SU-DHL-6 (cell line): ENCODE measurements at regions not wholly inside any gene's neighbourhood (a gene's known extent, or its start where the extent isn't known, plus 50 kb on each side); places are given as distances from the start of the nearest gene placed in this dataset.

Source experiments
- H2AFZ ChIP-seq: fragments of 200-600 bp; sonication (generic); 2 replicates; pipeline ENCODE4 v1.6.1; 2014; ENCODE audit warnings: low read depth, mild to moderate bottlenecking, moderate library complexity, mixed read lengths, antibody characterized with exemption, low read length; ENCODE audit not compliant: severe bottlenecking
- H3F3A ChIP-seq: fragments of 200-600 bp; shearing (Covaris generic); 2 replicates; pipeline ENCODE4 v1.6.0; 2016; ENCODE audit warnings: antibody characterized with exemption, mild to moderate bottlenecking; ENCODE audit not compliant: insufficient read depth
- H3K27ac ChIP-seq: fragments of 200-600 bp; sonication (generic); 2 replicates; pipeline ENCODE4 v1.5.1; 2016; ENCODE audit warnings: low read depth, mild to moderate bottlenecking, low read length, moderate library complexity, mixed read lengths
- H3K27me3 ChIP-seq: fragments of 200-600 bp; sonication (generic), shearing (Covaris generic); 2 replicates; pipeline ENCODE4 v1.6.0; 2014; ENCODE audit warnings: mild to moderate bottlenecking, low read length
- H3K36me3 ChIP-seq: fragments of 200-600 bp; sonication (generic); 2 replicates; pipeline ENCODE4 v1.6.1; 2014; ENCODE audit warnings: mild to moderate bottlenecking, low read length, mixed read lengths
- H3K4me2 ChIP-seq: fragments of 300-600, 200-600 bp; shearing (Covaris generic), sonication (generic); 2 replicates; pipeline ENCODE4 v1.6.0; 2014; ENCODE audit warnings: low read length, low read depth, mild to moderate bottlenecking; ENCODE audit not compliant: poor library complexity, severe bottlenecking
- H3K4me3 ChIP-seq: fragments of 200-600 bp; sonication (generic); 2 replicates; pipeline ENCODE4 v1.5.1; 2014; ENCODE audit warnings: antibody characterized with exemption, low read length, mild to moderate bottlenecking, mixed read lengths; ENCODE audit not compliant: insufficient read depth, poor library complexity, severe bottlenecking
- H3K79me2 ChIP-seq: fragments of 200-600 bp; sonication (generic); 2 replicates; pipeline ENCODE4 v1.6.1; 2014; ENCODE audit warnings: mild to moderate bottlenecking, low read length, moderate library complexity; ENCODE audit not compliant: insufficient read depth
- H3K9ac ChIP-seq: fragments of 200-600 bp; sonication (generic); 2 replicates; pipeline ENCODE4 v1.7.0; 2014; ENCODE audit warnings: mild to moderate bottlenecking, low read length
- H3K9me2 ChIP-seq: fragments of 200-600 bp; sonication (generic); replicated peaks from 2 replicates; pipeline ENCODE4 v1.6.1; 2014; ENCODE audit warnings: low read length; ENCODE audit not compliant: insufficient read depth
- H3K9me3 ChIP-seq: fragments of 200-600 bp; sonication (generic); 2 replicates; pipeline ENCODE4 v1.6.1; 2014; ENCODE audit warnings: low read length, mixed read lengths; ENCODE audit not compliant: insufficient read depth
- H4K20me1 ChIP-seq: fragments of 200-600 bp; sonication (generic); 2 replicates; pipeline ENCODE4 v1.6.1; 2014; ENCODE audit warnings: low read depth, mild to moderate bottlenecking, antibody characterized with exemption, low read length, moderate library complexity, mixed read lengths
- CTCF ChIP-seq: fragments of 200-600 bp; sonication (generic); IDR thresholded peaks from one replicate; pipeline ENCODE4 v1.5.1; 2017; ENCODE audit warnings: antibody characterized with exemption, mild to moderate bottlenecking, low read length, moderate library complexity; ENCODE audit not compliant: insufficient read depth, poor library complexity, severe bottlenecking
- EZH2phosphoT487 ChIP-seq: fragments of 200-600 bp; sonication (generic), shearing (Covaris generic); conservative IDR thresholded peaks from 2 replicates; pipeline ENCODE4 v1.6.1; 2018; ENCODE audit warnings: mild to moderate bottlenecking, antibody characterized with exemption, low read length, moderate library complexity, mixed read lengths

DNA sequence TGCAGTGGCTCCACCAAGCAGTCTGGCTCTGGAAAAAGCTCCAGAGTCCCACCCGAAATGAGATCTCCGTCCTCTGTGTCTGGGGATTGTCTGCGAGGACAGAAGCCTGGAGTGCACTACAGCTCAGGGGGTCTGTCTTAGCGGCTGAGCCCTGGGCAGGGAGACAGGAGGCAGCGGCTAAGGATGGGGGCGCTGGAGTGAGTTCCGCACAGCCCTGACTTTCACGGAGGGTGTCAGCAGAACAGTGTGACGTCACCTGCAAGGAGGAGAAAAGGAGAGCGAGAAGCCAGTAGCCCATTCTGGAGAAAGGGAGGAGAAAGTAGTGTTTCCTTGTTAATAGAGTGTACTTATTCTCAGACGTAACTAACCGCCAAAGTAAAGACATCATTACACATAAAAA is 97.6 kb downstream of the FAM50B start:
- no peak overlapping the region for H2AFZ ChIP-seq
- no peak overlapping the region for H3K9ac ChIP-seq
- H3K9me3 ChIP-seq, result no peaks in the 10 kb centered on the region
- H3K9me2 ChIP-seq, result no peaks in the 10 kb centered on the region
- no peaks in the 10 kb centered on the region for H3K79me2 ChIP-seq
- H3K36me3 ChIP-seq, result no peaks in the 10 kb centered on the region
- no peaks in the 10 kb centered on the region for H4K20me1 ChIP-seq
- H3F3A ChIP-seq, result no peaks in the 10 kb centered on the region
- no peak for TF ChIP-seq EZH2phosphoT487
- TF ChIP-seq CTCF, result no peak
- no peak overlapping the region for H3K27ac ChIP-seq
- no peaks in the 10 kb centered on the region for H3K27me3 ChIP-seq
- no peak overlapping the region for H3K4me3 ChIP-seq
- no peak overlapping the region for H3K4me2 ChIP-seq

- TF ChIP-seq EZH2phosphoT487 (no peak), CTCF (no peak)
- H3K9ac ChIP-seq, result no peak overlapping the region
- no peak overlapping the region for H3K4me2 ChIP-seq
- no peak overlapping the region for H2AFZ ChIP-seq
- no peak overlapping the region for H3K27ac ChIP-seq
- no peaks in the 10 kb centered on the region for H3K79me2 ChIP-seq
- H3F3A ChIP-seq, result no peaks in the 10 kb centered on the region
- H3K4me3 ChIP-seq, result no peak overlapping the region
- H3K27me3 ChIP-seq, result no peaks in the 10 kb centered on the region
- no peaks in the 10 kb centered on the region for H3K9me2 ChIP-seq
- no peaks in the 10 kb centered on the region for H3K9me3 ChIP-seq
- H4K20me1 ChIP-seq, result no peaks in the 10 kb centered on the region
- H3K36me3 ChIP-seq, result no peaks in the 10 kb centered on the region
Observed at GRCh38 chr6:3948866-3949265, 99.7 kb downstream of the FAM50B start.

DNA sequence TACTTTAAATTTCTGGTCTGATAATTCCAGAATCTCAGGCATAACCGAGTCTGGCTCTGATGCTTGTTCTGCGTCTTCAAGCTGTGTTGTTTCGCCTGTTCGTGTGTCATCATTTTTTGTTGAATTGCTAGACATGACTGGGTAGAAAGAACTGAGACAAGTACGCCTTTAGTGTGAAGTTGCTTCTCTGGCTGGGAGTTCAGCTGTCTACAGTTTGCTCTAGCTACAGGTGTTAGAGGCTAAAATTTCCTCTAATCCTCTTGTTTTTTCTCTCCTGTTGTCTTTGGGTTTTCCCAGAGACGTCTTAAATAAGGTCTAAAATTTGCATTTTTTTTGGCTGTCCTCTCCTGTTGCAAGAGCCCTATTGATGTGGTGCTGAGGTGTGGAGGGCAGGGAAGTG is 100.3 kb downstream of the FAM50B start:
- Histone ChIP-seq H3K4me2 (no peak overlapping the region), H3K4me3 (no peak overlapping the region), H3K27me3 (no peaks in the 10 kb centered on the region), H2AFZ (no peak overlapping the region), H3F3A (no peaks in the 10 kb centered on the region), H3K9me3 (no peaks in the 10 kb centered on the region), H3K9ac (no peak overlapping the region), H3K27ac (no peak overlapping the region), H3K36me3 (no peaks in the 10 kb centered on the region), H3K9me2 (no peaks in the 10 kb centered on the region), H4K20me1 (no peaks in the 10 kb centered on the region), H3K79me2 (no peaks in the 10 kb centered on the region)
- TF ChIP-seq CTCF (no peak), EZH2phosphoT487 (no peak)

- no peaks in the 10 kb centered on the region for H3K79me2 ChIP-seq
- H2AFZ ChIP-seq, result no peak overlapping the region
- H3K4me3 ChIP-seq, result no peak overlapping the region
- no peak overlapping the region for H3K4me2 ChIP-seq
- H3F3A ChIP-seq, result no peaks in the 10 kb centered on the region
- no peak overlapping the region for H3K27ac ChIP-seq
- H3K9me2 ChIP-seq, result no peaks in the 10 kb centered on the region; the same call in 1 of the 2 replicates
- H3K36me3 ChIP-seq, result no peaks in the 10 kb centered on the region
- H3K9me3 ChIP-seq, result no peaks in the 10 kb centered on the region
- TF ChIP-seq CTCF (no peak), EZH2phosphoT487 (no peak)
- H3K27me3 ChIP-seq, result no peaks in the 10 kb centered on the region
- H4K20me1 ChIP-seq, result no peaks in the 10 kb centered on the region
- H3K9ac ChIP-seq, result no peak overlapping the region
Observed at GRCh38 chr6:3956054-3956453, 106.9 kb downstream of the FAM50B start.
